ENCODE measurements at regions not wholly inside any gene's neighbourhood (a gene's known extent, or its start where the extent isn't known, plus 50 kb on each side); places are given as distances from the start of the nearest gene placed in this dataset.

DNA sequence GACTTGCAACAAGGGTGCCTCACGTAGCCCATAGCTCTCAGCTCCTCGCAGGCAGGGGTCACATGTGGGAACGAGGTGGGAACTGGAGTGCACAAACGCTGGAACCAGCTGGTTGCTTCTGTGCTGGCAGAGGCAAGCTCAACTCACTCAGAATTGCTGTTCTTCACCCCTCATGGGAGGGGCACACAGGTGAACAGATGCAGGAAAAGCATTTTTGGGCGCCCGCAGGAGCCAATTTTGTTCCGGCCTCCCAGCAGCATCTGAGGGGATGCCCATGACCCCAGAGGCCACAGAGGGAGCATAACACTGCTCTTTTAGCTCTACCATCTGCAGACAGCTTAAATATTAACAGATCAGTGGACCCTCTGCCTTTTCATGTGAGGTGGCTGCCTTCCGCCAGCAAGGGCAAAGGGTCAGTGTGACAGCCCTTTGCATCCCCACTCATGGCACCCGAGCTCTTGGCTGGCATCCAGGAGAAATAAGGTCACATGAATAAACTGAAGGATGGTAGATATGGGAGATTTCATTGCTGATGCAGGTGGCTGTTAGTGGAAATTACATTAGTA is 196.2 kb downstream of the SLCO4C1 start (continued):
- TF ChIP-seq ZNF230 (CRISPR knock-in tag; IDR thresholded peaks at IDR 0.05): 0 out of 2 replicates have a peak, but pooled peaks have one; percentile 59
- TF ChIP-seq NCOR1 (IDR thresholded peaks at IDR 0.05; ENCODE audit: borderline replicate concordance, low read length): peak; percentile 71; the same call in 1 of the 2 replicates
- TF ChIP-seq ZNF614 (CRISPR knock-in tag; IDR thresholded peaks at IDR 0.05; ENCODE audit: borderline replicate concordance): peak; percentile 91; the same call in 1 of the 2 replicates
- TF ChIP-seq SALL2 (CRISPR knock-in tag; IDR thresholded peaks at IDR 0.05): no peak
- TF ChIP-seq ZSCAN21 (CRISPR knock-in tag; IDR thresholded peaks at IDR 0.05; ENCODE audit: borderline replicate concordance): peak; percentile 60; the same call in 1 of the 2 replicates
- TF ChIP-seq CENPBD1 (CRISPR knock-in tag; IDR thresholded peaks at IDR 0.05; ENCODE audit: borderline replicate concordance, low read depth): no peak
- TF ChIP-seq SAP130 (CRISPR knock-in tag; IDR thresholded peaks at IDR 0.05; ENCODE audit: low read depth): peak; percentile 79
- TF ChIP-seq ZNF281 (CRISPR knock-in tag; IDR thresholded peaks at IDR 0.05; ENCODE audit: borderline replicate concordance): peak; percentile 27; the same call in 1 of the 2 replicates
- TF ChIP-seq, protein P1, sequence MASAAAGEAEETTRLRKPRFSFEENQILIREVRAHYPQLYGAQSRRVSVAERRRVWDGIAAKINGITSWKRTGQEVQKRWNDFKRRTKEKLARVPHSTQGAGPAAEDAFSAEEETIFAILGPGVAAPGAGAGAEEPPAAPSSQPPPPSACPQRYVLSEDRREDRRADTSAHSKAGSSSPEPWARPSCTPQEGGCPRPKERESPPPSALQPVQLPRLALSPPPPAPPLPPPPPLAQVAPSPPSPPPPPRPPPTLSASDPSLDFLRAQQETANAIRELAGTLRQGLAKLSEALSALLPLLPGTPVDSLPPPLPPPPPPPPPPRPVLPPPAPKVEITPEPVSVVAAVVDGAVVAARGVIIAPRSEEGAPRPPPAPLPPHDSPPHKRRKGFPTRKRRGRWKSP (CRISPR knock-in tag; IDR thresholded peaks at IDR 0.05): peak; percentile 37; the same call in 1 of the 2 replicates
- no peak for TF ChIP-seq MAF1 (CRISPR knock-in tag; IDR thresholded peaks at IDR 0.05; ENCODE audit: borderline replicate concordance)
- peak; percentile 13; the same call in 1 of the 2 replicates for TF ChIP-seq ZBTB38 (CRISPR knock-in tag; IDR thresholded peaks at IDR 0.05)
- TF ChIP-seq TSC22D2 (CRISPR knock-in tag; IDR thresholded peaks at IDR 0.05; ENCODE audit: borderline replicate concordance): 0 out of 2 replicates have a peak, but pooled peaks have one; percentile 47
- TF ChIP-seq, protein P2, sequence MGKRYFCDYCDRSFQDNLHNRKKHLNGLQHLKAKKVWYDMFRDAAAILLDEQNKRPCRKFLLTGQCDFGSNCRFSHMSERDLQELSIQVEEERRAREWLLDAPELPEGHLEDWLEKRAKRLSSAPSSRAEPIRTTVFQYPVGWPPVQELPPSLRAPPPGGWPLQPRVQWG (CRISPR knock-in tag; IDR thresholded peaks at IDR 0.05; ENCODE audit: borderline replicate concordance, low read depth): no peak
- no peak for TF ChIP-seq PAWR (CRISPR knock-in tag; IDR thresholded peaks at IDR 0.05; ENCODE audit: borderline replicate concordance)
- 0 out of 2 replicates have a peak, but pooled peaks have one; percentile 13 for TF ChIP-seq RAD21 (CRISPR knock-in tag; IDR thresholded peaks at IDR 0.05)
- peak in 1 of 2 experiments; percentile 49; a peak in 1 of 4 replicates for TF ChIP-seq POLR2A (IDR thresholded peaks at IDR 0.05; ENCODE audit: insufficient read depth in 1 of 2, low read depth in 2 of 2, low read length in 2 of 2)
- TF ChIP-seq, protein P3, sequence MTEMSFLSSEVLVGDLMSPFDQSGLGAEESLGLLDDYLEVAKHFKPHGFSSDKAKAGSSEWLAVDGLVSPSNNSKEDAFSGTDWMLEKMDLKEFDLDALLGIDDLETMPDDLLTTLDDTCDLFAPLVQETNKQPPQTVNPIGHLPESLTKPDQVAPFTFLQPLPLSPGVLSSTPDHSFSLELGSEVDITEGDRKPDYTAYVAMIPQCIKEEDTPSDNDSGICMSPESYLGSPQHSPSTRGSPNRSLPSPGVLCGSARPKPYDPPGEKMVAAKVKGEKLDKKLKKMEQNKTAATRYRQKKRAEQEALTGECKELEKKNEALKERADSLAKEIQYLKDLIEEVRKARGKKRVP (CRISPR knock-in tag; IDR thresholded peaks at IDR 0.05): peak in 1 of 2 experiments; percentile 58; a peak in 2 of 4 replicates
- TF ChIP-seq, protein P4, sequence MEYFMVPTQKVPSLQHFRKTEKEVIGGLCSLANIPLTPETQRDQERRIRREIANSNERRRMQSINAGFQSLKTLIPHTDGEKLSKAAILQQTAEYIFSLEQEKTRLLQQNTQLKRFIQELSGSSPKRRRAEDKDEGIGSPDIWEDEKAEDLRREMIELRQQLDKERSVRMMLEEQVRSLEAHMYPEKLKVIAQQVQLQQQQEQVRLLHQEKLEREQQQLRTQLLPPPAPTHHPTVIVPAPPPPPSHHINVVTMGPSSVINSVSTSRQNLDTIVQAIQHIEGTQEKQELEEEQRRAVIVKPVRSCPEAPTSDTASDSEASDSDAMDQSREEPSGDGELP (IDR thresholded peaks at IDR 0.05; ENCODE audit: borderline replicate concordance, low read depth): peak; percentile 66; the same call in 1 of the 2 replicates
- no peak for TF ChIP-seq ZNF850 (CRISPR knock-in tag; conservative IDR thresholded peaks at IDR 0.05)
- TF ChIP-seq ZNF326 (CRISPR knock-in tag; IDR thresholded peaks at IDR 0.05; ENCODE audit: borderline replicate concordance): no peak
- peak; percentile 78 for TF ChIP-seq KDM3A (CRISPR knock-in tag; IDR thresholded peaks at IDR 0.05; ENCODE audit: low read depth)
- no peak for TF ChIP-seq REXO4 (CRISPR knock-in tag; IDR thresholded peaks at IDR 0.05; ENCODE audit: borderline replicate concordance)
- no peak for TF ChIP-seq GTF3A (CRISPR knock-in tag; conservative IDR thresholded peaks at IDR 0.05)
